Bone marrow (tissue), 2 donors: ENCODE measurements at regions not wholly inside any gene's neighbourhood (a gene's known extent, or its start where the extent isn't known, plus 50 kb on each side); places are given as distances from the start of the nearest gene placed in this dataset.

Experiments
- DNase-seq, 2 donors: peaks; one replicate each; lab custom pipeline; 2025; lab: John Stamatoyannopoulos, UW

GRCh38 chr4:123573866-123574508 is 177.4 kb downstream of the SPRY1 start:
- no peak for DNase-seq

- DNase-seq, result no peak
These were observed 178.7 kb downstream of the SPRY1 start for GRCh38 chr4:123575291-123575690.

- no peak for DNase-seq
These were observed 180.8 kb downstream of the SPRY1 start for GRCh38 chr4:123577225-123577906.

GRCh38 chr4:123578276-123579029 is 181.9 kb downstream of the SPRY1 start:
- no peak for DNase-seq

GRCh38 chr4:123579961-123580360 is 183.4 kb downstream of the SPRY1 start:
- no peak for DNase-seq

GRCh38 chr4:123580981-123581664 is 184.5 kb downstream of the SPRY1 start:
- no peak for DNase-seq

GRCh38 chr4:123581802-123582201 is 185.2 kb downstream of the SPRY1 start:
- DNase-seq, result no peak

GRCh38 chr4:123583043-123583442 is 186.4 kb downstream of the SPRY1 start:
- DNase-seq, result no peak

GRCh38 chr4:123585111-123585510 is 188.5 kb downstream of the SPRY1 start:
- DNase-seq, result no peak

GRCh38 chr4:123587983-123588494 is 191.4 kb downstream of the SPRY1 start:
- DNase-seq, result no peak

GRCh38 chr4:123588631-123589241 is 192.1 kb downstream of the SPRY1 start:
- DNase-seq, result no peak

GRCh38 chr4:123589301-123589700 is 192.7 kb downstream of the SPRY1 start:
- DNase-seq, result no peak

GRCh38 chr4:123591875-123592274 is 195.3 kb downstream of the SPRY1 start:
- no peak for DNase-seq

- no peak for DNase-seq
These were observed 197.1 kb downstream of the SPRY1 start for GRCh38 chr4:123593655-123594054.

GRCh38 chr4:123596805-123597204 is 200.2 kb downstream of the SPRY1 start:
- no peak for DNase-seq

GRCh38 chr4:123597586-123597985 is 201.0 kb downstream of the SPRY1 start:
- no peak for DNase-seq

GRCh38 chr4:123598331-123598730 is 201.7 kb downstream of the SPRY1 start:
- no peak for DNase-seq

- no peak for DNase-seq
These were observed 202.7 kb downstream of the SPRY1 start for GRCh38 chr4:123599061-123599919.

GRCh38 chr4:123599920-123600810 is 203.6 kb downstream of the SPRY1 start:
- peak; percentile 6 to 98 for DNase-seq
